ENCODE measurements at regions not wholly inside any gene's neighbourhood (a gene's known extent, or its start where the extent isn't known, plus 50 kb on each side); places are given as distances from the start of the nearest gene placed in this dataset.

DNA sequence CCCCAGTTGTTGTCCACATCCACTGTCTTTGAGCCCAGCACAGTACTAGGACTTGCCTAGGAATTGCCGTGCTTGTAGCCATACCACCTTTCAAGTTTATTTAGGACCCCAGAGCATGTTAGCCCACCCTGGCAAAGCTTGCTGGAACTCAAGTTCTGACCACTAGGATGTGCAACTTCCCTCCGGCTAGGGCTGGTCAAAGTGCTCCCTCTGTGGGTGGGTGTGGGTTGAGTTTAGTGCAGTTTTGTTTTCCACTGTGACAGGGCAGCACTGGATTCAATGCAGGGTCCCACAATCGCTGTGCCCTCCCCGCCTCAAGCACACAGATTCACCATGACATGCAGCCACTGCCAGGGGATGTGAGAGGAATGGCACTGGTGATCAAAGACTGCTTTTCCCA is 96.0 kb downstream of the RASGEF1B start:
- Mint-ChIP-seq H3K9me3 (no peaks in the 10 kb centered on the region), H3K4me1 (no peaks in the 10 kb centered on the region), H3K4me3 (no peak overlapping the region), H3K36me3 (ENCODE audit: low read depth) (no peaks in the 10 kb centered on the region), H3K27ac (no peak overlapping the region), H3K27me3 (peaks cover 10% of the 10 kb centered on the region)
- DNase-seq, result no peak
- POLR2A ChIA-PET, result no interaction called here
- CTCF ChIA-PET, result no interaction called here

DNA sequence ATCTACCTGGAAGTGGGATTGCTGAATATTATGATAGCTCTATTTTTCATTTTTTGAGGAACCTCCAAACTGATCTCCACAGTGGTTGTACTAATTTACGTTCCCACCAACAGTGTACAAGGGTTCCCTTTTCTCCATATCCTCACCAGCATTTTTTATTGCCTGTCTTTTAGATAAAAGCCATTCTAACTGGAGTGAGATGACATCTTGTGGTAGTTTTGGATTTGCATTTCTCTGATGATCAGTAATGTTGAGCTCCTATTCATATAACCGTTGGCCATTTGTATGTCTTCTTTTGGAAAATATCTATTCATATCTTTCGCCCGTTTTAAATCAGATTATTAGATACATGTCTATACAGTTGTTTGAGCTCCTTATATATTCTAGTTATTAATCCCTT is 101.8 kb downstream of the RASGEF1B start:
- no peaks in the 10 kb centered on the region for H3K36me3 Mint-ChIP-seq (ENCODE audit: low read depth)
- POLR2A ChIA-PET, result no interaction called here
- no peak for DNase-seq
- CTCF ChIA-PET, result no interaction called here
- no peak overlapping the region for H3K27ac Mint-ChIP-seq
- no peaks in the 10 kb centered on the region for H3K9me3 Mint-ChIP-seq
- H3K27me3 Mint-ChIP-seq, result peaks cover 13% of the 10 kb centered on the region
- H3K4me1 Mint-ChIP-seq, result no peaks in the 10 kb centered on the region
- no peak overlapping the region for H3K4me3 Mint-ChIP-seq

DNA sequence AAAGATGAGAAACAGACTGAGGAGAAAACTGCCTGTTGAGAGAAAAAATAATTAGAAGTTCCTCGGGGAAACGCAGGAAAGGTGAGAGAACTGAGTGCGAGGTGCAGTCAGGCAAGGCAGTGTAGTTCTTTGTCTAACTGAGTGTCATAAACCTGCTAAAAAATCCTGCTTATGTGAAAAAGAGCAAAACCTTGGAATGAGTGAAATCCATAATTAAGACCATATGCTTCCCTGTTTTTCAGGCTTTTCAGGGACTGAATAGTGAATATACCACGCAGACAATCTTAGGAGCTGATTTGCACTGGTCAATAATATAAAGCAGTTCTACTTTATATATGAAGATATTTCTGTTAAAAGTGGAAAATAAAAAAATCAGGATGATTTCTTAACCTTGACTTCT is 104.9 kb downstream of the RASGEF1B start:
- DNase-seq, result no peak
- no peaks in the 10 kb centered on the region for H3K9me3 Mint-ChIP-seq
- no peak overlapping the region for H3K27ac Mint-ChIP-seq
- H3K4me1 Mint-ChIP-seq, result no peaks in the 10 kb centered on the region
- H3K4me3 Mint-ChIP-seq, result no peak overlapping the region
- H3K27me3 Mint-ChIP-seq, result peaks cover 14% of the 10 kb centered on the region
- POLR2A ChIA-PET, result no interaction called here
- H3K36me3 Mint-ChIP-seq (ENCODE audit: low read depth), result no peaks in the 10 kb centered on the region
- CTCF ChIA-PET, result no interaction called here

DNA sequence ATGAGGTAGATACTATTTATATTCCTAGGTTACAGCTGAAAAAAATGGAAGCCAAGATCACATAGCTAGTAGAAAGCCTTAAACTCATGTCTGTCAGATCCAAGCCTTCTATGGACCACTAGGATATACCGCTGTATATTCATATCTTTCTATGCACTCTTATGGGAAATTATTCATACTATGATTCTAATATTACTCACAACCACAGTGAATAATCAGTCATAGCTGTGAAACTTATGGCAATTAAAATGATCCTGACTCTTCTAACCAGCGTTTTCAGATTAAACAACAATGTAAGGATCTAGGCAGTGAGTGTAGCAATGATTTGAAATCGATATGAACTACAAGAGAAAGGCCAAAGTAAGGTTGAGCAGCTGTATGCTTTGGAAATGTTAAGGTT is 111.0 kb downstream of the RASGEF1B start:
- CTCF ChIA-PET, result interaction anchor here (1.9 kb wide), 1 partner anchor 9 kb away, joined by 5 read pairs; no protein-coding TSS in a partner anchor
- H3K27ac Mint-ChIP-seq, result no peak overlapping the region
- POLR2A ChIA-PET, result no interaction called here

DNA sequence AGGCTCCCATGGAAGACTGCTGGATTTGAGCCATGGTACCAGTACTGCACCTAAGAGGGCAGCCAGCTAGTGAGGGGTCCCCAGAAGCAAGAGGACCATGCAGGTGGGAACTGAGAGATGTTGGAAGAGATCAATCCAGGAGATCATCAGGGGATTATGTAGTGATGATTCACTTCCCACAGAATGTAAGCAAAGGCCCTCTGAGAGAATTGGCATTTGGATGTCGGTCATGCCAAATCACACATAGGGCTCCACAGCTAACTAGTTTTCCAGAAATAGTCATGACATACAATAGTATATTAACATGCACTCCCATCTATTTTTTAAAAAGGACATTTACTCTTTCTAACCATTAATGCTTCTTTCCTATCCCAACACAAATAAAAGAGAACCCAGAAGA is 112.5 kb downstream of the RASGEF1B start:
- no peaks in the 10 kb centered on the region for H3K9me3 Mint-ChIP-seq

More for the DNA sequence above, 111.0 kb downstream of the RASGEF1B start:
- Mint-ChIP-seq H3K9me3 (no peaks in the 10 kb centered on the region), H3K27me3 (peaks cover 13% of the 10 kb centered on the region), H3K36me3 (ENCODE audit: low read depth) (no peaks in the 10 kb centered on the region), H3K4me1 (no peaks in the 10 kb centered on the region), H3K4me3 (no peak overlapping the region)
- no peak for DNase-seq

DNA sequence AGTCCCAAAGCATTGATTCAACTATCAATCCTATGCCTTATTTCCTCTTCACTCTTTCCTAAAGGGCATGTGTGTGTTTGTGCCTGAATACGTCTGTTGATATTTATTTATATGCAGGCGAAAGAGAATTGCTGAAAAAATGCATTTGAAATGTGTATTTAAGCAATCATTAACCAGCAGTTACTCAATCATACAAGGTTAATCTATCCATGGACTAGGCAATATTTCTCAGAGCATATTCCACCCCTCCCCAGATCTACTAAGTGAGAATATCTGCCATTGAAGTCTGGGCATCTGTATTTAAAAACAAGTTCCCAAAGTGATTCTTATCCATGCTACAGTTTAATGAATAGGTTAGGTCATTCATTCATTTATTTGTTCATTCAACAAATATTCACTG is 113.6 kb downstream of the RASGEF1B start:
- POLR2A ChIA-PET, result no interaction called here
- Mint-ChIP-seq H3K36me3 (ENCODE audit: low read depth) (no peaks in the 10 kb centered on the region), H3K27me3 (peaks cover 16% of the 10 kb centered on the region), H3K4me3 (no peak overlapping the region), H3K9me3 (no peaks in the 10 kb centered on the region), H3K4me1 (no peaks in the 10 kb centered on the region), H3K27ac (no peak overlapping the region)
- CTCF ChIA-PET, result no interaction called here
- no peak for DNase-seq

More for the DNA sequence above, 112.5 kb downstream of the RASGEF1B start:
- ChIA-PET POLR2A (no interaction called here), CTCF (no interaction called here)
- Mint-ChIP-seq H3K4me3 (no peak overlapping the region), H3K27me3 (peaks cover 13% of the 10 kb centered on the region), H3K27ac (no peak overlapping the region), H3K4me1 (no peaks in the 10 kb centered on the region), H3K36me3 (ENCODE audit: low read depth) (no peaks in the 10 kb centered on the region)
- no peak for DNase-seq

DNA sequence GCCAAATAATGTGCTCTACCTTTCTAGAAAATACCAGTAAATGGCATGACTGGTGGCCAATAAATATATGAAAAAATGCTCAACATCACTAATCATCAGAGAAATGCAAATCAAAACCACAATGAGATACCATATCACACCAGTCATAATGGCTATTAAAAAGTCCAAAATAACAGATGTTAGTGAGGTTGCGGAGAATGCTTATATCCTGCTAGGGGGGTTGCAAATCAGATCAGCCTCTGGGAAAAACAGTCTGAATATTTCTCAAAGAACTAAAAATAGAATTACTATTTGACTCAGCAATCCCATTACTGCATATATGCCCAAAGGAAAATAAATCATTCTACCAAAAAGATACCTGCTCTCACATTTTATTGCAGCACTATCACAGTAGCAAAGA is 115.1 kb downstream of the RASGEF1B start:
- no peaks in the 10 kb centered on the region for H3K9me3 Mint-ChIP-seq
- ChIA-PET CTCF (interaction anchor here (1.7 kb wide), 1 partner anchor 9 kb away, joined by 3 read pairs; no protein-coding TSS in a partner anchor), POLR2A (no interaction called here)
- H3K4me3 Mint-ChIP-seq, result no peak overlapping the region
- H3K27me3 Mint-ChIP-seq, result peaks cover 15% of the 10 kb centered on the region
- H3K27ac Mint-ChIP-seq, result no peak overlapping the region
- H3K4me1 Mint-ChIP-seq, result no peaks in the 10 kb centered on the region
- DNase-seq, result no peak
- no peaks in the 10 kb centered on the region for H3K36me3 Mint-ChIP-seq (ENCODE audit: low read depth)

DNA sequence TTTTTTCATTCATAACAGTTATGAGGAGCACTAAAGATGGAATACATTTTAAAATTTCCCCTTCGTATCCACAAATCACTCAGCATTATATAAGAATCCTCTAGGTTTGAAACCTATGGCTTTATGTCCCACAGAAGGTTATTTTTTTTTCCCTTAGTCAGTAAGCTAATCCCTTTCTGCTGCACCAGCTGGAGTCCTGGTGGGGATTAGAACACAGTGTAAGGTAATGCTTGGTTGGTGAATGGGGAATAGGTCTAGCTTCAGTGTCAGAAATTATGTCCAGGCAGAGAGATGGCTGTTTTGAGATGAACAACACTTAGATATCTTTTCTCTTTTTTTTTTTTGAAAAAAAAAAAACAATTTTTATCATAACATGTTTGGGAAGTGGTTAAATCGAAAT is 116.6 kb downstream of the RASGEF1B start:
- POLR2A ChIA-PET, result no interaction called here
- Mint-ChIP-seq H3K4me3 (no peak overlapping the region), H3K4me1 (no peaks in the 10 kb centered on the region), H3K27ac (no peak overlapping the region), H3K9me3 (no peaks in the 10 kb centered on the region), H3K27me3 (peaks cover 15% of the 10 kb centered on the region), H3K36me3 (ENCODE audit: low read depth) (no peaks in the 10 kb centered on the region)
- DNase-seq, result no peak
- CTCF ChIA-PET, result interaction anchor here (2.0 kb wide), 1 partner anchor 285 kb away, joined by 7 read pairs; no protein-coding TSS in a partner anchor

DNA sequence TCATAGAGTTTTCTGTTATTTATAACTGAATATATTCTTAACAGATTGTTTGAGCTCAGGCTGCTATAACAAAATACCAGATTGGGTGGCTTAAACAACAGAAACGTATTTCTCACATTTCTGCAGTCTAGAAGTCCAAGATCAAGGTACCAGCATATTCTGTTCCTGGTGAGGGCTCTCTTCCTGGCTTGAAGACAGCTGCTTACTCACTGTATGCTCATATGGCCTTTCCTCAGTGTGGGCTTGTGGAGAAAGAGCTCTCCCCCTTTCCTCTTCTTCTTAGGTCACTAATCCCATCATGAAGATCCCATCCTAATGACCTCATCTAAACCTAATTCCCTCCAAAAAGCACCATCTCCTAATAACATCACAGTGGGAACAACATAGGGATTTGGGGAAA is 117.8 kb downstream of the RASGEF1B start:
- peaks cover 15% of the 10 kb centered on the region for H3K27me3 Mint-ChIP-seq
- no peak overlapping the region for H3K4me3 Mint-ChIP-seq
- no peaks in the 10 kb centered on the region for H3K36me3 Mint-ChIP-seq (ENCODE audit: low read depth)
- no peak for DNase-seq
- CTCF ChIA-PET, result interaction anchor here (2.0 kb wide), 1 partner anchor 284 kb away, joined by 7 read pairs; no protein-coding TSS in a partner anchor
- POLR2A ChIA-PET, result no interaction called here
- H3K4me1 Mint-ChIP-seq, result no peaks in the 10 kb centered on the region
- no peak overlapping the region for H3K27ac Mint-ChIP-seq
- no peaks in the 10 kb centered on the region for H3K9me3 Mint-ChIP-seq

DNA sequence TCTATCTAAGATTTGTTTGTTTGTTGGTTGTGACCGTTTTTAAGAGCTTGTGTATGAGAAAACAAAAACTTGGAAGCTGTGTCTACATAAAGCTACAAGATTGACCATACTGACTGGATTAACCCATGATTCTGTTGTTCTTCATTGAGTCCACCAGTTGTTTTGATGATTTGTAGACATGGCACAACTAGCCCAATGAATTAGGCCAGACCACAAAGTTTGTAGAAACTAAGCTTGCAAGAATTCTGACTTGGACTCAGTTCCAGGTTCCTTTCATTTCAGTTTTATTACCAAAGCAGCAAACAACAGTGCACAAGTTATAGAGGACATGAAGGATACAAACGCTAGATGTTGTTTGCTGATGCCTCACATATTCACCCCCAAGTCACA is 119.3 kb downstream of the RASGEF1B start:
- H3K9me3 Mint-ChIP-seq, result no peaks in the 10 kb centered on the region
- ChIA-PET CTCF (interaction anchor here (0.8 to 2.6 kb wide), 9 partner anchors 9 to 285 kb away, joined by 3 to 33 read pairs (median 5); no protein-coding TSS in a partner anchor), POLR2A (no interaction called here)
- no peaks in the 10 kb centered on the region for H3K4me1 Mint-ChIP-seq
- DNase-seq, result no peak
- no peaks in the 10 kb centered on the region for H3K36me3 Mint-ChIP-seq (ENCODE audit: low read depth)
- H3K27me3 Mint-ChIP-seq, result peaks cover 11% of the 10 kb centered on the region
- H3K4me3 Mint-ChIP-seq, result no peak overlapping the region
- H3K27ac Mint-ChIP-seq, result no peak overlapping the region

DNA sequence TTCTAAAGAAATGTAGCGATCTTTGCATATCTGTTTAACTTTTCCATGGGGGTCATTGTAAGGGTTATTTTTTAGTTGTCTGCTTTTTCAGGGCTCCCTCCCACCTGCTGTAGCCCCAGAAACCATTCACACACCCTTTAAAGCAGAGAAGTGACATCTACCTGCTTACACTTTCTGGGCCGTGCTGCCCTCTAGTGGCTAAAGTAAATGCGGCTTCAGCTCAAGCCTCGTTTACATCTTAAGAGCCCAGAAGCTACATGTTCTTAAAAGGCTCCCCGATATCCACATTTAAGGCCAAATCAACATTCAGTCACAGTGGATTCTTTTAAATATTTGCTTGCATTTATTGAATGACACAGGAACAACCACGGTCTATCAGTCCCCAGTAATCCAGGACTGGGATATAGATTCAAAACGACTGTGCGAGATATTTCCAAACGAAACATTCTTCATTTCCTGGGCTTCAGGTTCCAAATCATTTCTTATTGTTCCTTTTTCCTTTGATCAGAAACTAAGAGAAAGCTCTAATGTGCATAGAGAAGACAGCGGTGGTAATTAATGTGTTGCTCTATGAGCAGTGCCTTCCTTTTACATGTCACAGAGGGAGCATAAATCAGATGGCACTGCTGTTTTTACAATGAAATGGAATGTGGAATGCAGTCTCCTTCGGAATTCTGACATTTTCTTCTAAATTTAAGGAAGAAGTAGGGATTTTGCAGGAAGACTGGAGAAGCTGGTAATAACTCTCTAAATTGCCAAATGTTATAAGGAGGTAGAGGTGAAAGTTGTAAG is 119.9 kb downstream of the RASGEF1B start:
- Mint-ChIP-seq H3K27ac (no peak overlapping the region), H3K4me1 (no peaks in the 10 kb centered on the region), H3K36me3 (ENCODE audit: low read depth) (no peaks in the 10 kb centered on the region), H3K4me3 (no peak overlapping the region), H3K9me3 (no peaks in the 10 kb centered on the region), H3K27me3 (peaks cover 9% of the 10 kb centered on the region)
- peak; percentile 62 for DNase-seq
- CTCF ChIA-PET, result interaction anchor here (0.7 to 2.6 kb wide), 14 partner anchors 8 to 284 kb away, joined by 3 to 33 read pairs (median 4); no protein-coding TSS in a partner anchor
- POLR2A ChIA-PET, result no interaction called here

DNA sequence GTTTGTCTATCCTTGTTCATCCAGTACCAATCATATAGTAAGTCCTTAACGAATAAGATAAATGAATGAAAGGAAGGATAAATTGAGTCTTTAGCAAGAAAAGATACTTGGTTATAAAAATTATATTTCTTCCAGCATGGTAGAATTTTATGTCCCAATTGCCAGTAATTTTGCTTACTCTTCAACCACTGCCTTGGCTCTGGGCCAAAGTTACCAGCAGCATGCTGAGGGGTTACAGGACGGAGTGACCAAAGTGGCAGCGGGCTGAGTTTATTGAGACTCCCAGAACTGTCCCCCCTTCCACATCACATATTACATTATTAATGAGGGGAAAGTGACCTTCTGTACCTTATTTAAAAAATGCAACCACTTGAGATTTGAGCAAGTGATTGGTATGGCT is 121.7 kb downstream of the RASGEF1B start:
- Mint-ChIP-seq H3K36me3 (ENCODE audit: low read depth) (no peaks in the 10 kb centered on the region), H3K27me3 (peaks cover 7% of the 10 kb centered on the region), H3K4me1 (no peaks in the 10 kb centered on the region), H3K9me3 (no peaks in the 10 kb centered on the region), H3K27ac (no peak overlapping the region), H3K4me3 (no peak overlapping the region)
- ChIA-PET CTCF (interaction anchor here (1.3 kb wide), 1 partner anchor 33 kb away, joined by 3 read pairs; no protein-coding TSS in a partner anchor), POLR2A (no interaction called here)
- no peak for DNase-seq

DNA sequence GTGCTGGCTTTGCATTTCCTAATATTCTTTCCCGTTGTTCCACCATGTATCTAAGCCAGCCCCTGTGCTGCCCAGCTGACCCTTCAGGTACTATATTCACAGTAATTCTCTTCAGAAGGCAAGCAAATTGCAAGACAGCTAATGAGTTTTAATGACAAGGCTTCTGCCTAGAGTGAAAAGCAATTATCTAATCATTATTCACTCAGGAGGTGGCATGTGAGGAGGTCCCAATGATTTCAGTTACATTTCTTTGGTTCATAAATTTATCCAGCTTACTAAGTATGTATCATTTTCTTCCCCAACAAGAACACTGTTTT is 123.0 kb downstream of the RASGEF1B start:
- H3K4me3 Mint-ChIP-seq, result no peak overlapping the region
- H3K36me3 Mint-ChIP-seq (ENCODE audit: low read depth), result no peaks in the 10 kb centered on the region
- no peak for DNase-seq
- H3K27ac Mint-ChIP-seq, result no peak overlapping the region
- POLR2A ChIA-PET, result no interaction called here
- H3K9me3 Mint-ChIP-seq, result no peaks in the 10 kb centered on the region
- no peaks in the 10 kb centered on the region for H3K4me1 Mint-ChIP-seq
- CTCF ChIA-PET, result interaction anchor here (0.9 kb wide), 1 partner anchor 279 kb away, joined by 3 read pairs; no protein-coding TSS in a partner anchor
- H3K27me3 Mint-ChIP-seq, result peaks cover 4% of the 10 kb centered on the region
